ENCODE measurements at regions not wholly inside any gene's neighbourhood (a gene's known extent, or its start where the extent isn't known, plus 50 kb on each side); places are given as distances from the start of the nearest gene placed in this dataset.
A peak's percentile ranks its signal among the peaks of the same experiment; 100 is the strongest.

DNA sequence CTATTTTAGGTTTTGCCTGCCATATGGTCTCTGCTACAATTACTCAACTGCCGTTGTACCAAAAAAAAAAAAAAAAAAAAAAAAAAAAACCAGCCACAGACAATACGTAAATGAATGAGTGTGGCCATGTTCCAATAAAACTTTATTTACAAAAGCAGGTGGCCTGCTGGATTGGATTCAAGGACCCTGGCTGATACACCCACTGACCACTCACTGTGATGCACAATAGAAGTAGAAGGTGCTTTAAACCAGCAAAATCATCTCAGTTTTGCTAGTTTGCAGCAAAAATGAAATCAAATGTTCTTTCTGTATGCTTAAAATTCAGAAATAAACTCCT is 137.4 kb downstream of the AKAIN1 start:
- Histone ChIP-seq H3K27me3 (ENCODE audit: insufficient read depth, poor library complexity, severe bottlenecking) (no peaks in the 10 kb centered on the region), H3K4me3 (replicated peaks; ENCODE audit: insufficient read depth, low read length) (no peak overlapping the region), H3K27ac (replicated peaks) (no peak overlapping the region)
- no peak for DNase-seq (ENCODE audit: low read depth in 1 of 2, low spot score in 1 of 2)
- TF ChIP-seq, protein P1, sequence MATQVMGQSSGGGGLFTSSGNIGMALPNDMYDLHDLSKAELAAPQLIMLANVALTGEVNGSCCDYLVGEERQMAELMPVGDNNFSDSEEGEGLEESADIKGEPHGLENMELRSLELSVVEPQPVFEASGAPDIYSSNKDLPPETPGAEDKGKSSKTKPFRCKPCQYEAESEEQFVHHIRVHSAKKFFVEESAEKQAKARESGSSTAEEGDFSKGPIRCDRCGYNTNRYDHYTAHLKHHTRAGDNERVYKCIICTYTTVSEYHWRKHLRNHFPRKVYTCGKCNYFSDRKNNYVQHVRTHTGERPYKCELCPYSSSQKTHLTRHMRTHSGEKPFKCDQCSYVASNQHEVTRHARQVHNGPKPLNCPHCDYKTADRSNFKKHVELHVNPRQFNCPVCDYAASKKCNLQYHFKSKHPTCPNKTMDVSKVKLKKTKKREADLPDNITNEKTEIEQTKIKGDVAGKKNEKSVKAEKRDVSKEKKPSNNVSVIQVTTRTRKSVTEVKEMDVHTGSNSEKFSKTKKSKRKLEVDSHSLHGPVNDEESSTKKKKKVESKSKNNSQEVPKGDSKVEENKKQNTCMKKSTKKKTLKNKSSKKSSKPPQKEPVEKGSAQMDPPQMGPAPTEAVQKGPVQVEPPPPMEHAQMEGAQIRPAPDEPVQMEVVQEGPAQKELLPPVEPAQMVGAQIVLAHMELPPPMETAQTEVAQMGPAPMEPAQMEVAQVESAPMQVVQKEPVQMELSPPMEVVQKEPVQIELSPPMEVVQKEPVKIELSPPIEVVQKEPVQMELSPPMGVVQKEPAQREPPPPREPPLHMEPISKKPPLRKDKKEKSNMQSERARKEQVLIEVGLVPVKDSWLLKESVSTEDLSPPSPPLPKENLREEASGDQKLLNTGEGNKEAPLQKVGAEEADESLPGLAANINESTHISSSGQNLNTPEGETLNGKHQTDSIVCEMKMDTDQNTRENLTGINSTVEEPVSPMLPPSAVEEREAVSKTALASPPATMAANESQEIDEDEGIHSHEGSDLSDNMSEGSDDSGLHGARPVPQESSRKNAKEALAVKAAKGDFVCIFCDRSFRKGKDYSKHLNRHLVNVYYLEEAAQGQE (IDR thresholded peaks at IDR 0.05; ENCODE audit: insufficient replicate concordance, low read depth), result no peak
- no peak for TF ChIP-seq POLR2AphosphoS5 (IDR thresholded peaks at IDR 0.05; ENCODE audit: low read depth)

DNA sequence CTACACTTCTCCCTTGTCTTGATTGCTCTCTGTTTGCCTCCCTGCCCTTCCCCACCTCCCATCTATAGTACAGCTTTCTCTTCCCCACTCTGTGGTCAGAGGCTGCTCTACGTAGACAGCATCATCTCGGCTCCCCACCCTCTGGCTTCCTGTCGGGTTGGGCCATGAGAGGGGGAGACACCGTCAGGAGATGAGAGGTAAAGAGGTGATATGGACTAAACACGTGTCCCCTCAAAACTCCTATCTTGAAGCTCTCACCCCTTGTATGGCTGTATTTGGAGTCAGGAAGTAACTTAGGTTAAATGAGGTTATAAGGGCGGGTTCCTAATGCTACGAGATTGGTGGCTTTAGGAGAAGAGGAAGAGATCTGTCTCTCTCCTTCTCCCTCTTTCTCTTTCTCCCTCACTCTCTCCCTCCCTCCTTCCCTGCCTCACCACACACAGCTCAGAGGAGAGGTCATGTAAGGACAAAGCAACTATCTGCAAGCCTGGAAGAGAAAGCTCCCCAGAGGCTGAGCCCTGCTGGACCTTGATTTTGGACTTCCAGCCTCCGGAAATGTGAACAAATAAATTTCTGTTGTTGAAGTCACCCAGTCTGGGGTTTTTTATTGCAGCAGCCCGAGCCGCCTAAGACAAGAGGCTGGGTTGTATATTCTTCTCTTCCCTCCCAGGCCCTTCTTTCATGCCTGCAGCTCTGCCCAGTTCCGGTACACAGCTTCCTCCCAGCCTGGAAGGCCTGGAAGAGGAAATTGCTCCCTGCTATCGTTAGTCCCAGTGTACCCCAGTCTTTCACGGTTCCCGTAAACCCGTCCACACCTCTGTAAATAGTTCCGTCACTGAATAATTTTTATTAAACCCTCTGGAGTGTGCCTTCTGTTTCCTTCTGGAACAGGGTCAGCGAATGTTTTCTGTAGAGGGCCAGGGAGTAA is 138.0 kb downstream of the AKAIN1 start:
- Histone ChIP-seq H3K27me3 (ENCODE audit: insufficient read depth, poor library complexity, severe bottlenecking) (no peaks in the 10 kb centered on the region), H3K27ac (replicated peaks) (no peak overlapping the region), H3K4me3 (replicated peaks; ENCODE audit: insufficient read depth, low read length) (no peak overlapping the region)
- DNase-seq (ENCODE audit: low read depth in 1 of 2, low spot score in 1 of 2), result peak in 1 of 2 experiments; percentile 13
- TF ChIP-seq, protein P2, sequence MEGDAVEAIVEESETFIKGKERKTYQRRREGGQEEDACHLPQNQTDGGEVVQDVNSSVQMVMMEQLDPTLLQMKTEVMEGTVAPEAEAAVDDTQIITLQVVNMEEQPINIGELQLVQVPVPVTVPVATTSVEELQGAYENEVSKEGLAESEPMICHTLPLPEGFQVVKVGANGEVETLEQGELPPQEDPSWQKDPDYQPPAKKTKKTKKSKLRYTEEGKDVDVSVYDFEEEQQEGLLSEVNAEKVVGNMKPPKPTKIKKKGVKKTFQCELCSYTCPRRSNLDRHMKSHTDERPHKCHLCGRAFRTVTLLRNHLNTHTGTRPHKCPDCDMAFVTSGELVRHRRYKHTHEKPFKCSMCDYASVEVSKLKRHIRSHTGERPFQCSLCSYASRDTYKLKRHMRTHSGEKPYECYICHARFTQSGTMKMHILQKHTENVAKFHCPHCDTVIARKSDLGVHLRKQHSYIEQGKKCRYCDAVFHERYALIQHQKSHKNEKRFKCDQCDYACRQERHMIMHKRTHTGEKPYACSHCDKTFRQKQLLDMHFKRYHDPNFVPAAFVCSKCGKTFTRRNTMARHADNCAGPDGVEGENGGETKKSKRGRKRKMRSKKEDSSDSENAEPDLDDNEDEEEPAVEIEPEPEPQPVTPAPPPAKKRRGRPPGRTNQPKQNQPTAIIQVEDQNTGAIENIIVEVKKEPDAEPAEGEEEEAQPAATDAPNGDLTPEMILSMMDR (IDR thresholded peaks at IDR 0.05; ENCODE audit: insufficient read depth, low read length), result no peak
- TF ChIP-seq, protein P1 (IDR thresholded peaks at IDR 0.05; ENCODE audit: insufficient replicate concordance, low read depth), result no peak
- TF ChIP-seq POLR2AphosphoS5 (IDR thresholded peaks at IDR 0.05; ENCODE audit: low read depth), result no peak
- no peak for TF ChIP-seq GABPA (IDR thresholded peaks at IDR 0.05; ENCODE audit: low read depth)
- TF ChIP-seq SPI1 (IDR thresholded peaks at IDR 0.05; ENCODE audit: borderline replicate concordance, low read depth), result no peak

DNA sequence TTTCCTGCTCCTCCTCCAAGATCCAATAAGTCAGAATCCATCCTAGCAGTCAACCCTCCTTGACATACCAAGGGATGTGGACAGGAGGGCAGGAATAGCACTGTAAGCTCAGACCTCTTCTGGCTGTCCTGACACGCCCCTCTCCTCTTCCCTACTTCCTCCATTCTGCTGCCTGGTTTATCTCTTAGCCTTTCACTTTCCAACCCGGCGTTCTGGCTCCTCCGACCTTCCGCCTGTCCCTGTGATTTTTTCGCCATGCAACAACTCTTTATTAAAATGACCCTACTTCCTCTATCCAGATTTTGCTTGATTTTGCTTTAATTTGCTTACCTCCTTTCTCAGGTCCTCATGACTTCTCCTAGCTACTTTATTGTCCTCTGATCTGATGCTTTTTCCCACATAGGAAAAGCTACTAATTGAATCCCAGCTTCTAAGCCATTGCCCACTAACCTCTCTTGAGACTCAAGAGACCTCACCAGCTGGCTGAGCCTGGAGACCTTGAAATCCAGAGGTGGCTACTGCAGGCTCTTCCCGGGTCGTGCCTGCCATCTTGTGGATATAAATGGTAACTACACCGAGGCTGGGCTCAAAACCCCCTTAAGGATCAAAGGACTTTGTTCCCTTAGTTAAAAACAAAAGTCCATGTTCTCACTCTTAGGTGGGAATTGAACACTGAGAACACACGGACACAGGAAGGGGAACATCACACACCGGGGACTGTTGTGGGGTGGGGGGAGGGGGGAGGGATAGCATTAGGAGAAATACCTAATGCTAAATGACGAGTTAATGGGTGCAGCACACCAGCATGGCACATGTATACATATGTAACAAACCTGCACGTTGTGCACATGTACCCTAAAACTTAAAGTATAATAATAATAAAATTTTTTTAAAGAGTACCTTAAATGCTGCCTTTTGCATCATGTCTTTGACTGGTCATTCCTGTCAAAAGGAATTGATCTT is 139.4 kb downstream of the AKAIN1 start:
- Histone ChIP-seq H3K4me3 (replicated peaks; ENCODE audit: insufficient read depth, low read length) (no peak overlapping the region), H3K27ac (replicated peaks) (no peak overlapping the region), H3K27me3 (ENCODE audit: insufficient read depth, poor library complexity, severe bottlenecking) (no peaks in the 10 kb centered on the region)
- peak; percentile 49 to 63 for DNase-seq (ENCODE audit: low read depth in 1 of 2, low spot score in 1 of 2)
- no peak for TF ChIP-seq POLR2AphosphoS5 (IDR thresholded peaks at IDR 0.05; ENCODE audit: low read depth)
- TF ChIP-seq, protein P2 (IDR thresholded peaks at IDR 0.05; ENCODE audit: insufficient read depth, low read length), result peak; percentile 85

DNA sequence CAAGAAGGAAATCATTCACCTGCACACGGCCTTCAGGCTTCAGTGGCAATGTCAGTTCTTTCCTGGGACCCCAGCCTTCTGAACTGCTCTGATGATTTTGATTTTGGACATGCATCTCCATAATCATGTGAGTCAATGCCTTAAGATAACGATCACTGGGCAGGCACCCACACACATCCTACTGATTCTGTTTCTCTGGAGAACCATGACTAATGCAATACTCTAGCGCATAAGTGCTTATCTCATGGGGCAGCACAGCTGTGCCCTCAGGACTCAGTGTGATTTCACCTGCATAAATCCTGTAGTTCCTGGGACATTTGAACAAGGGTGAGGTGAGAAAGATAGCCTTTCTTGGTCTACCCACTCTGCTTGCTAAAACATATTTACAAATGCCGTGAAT is 144.6 kb downstream of the AKAIN1 start:
- TF ChIP-seq SPI1 (IDR thresholded peaks at IDR 0.05; ENCODE audit: borderline replicate concordance, low read depth), result no peak
- TF ChIP-seq, protein P2 (IDR thresholded peaks at IDR 0.05; ENCODE audit: insufficient read depth, low read length), result no peak
- no peak for TF ChIP-seq GABPA (IDR thresholded peaks at IDR 0.05; ENCODE audit: low read depth)
- TF ChIP-seq, protein P1 (IDR thresholded peaks at IDR 0.05; ENCODE audit: insufficient replicate concordance, low read depth), result no peak
- no peak for TF ChIP-seq POLR2AphosphoS5 (IDR thresholded peaks at IDR 0.05; ENCODE audit: low read depth)
- Histone ChIP-seq H3K4me3 (replicated peaks; ENCODE audit: insufficient read depth, low read length) (no peak overlapping the region), H3K27me3 (ENCODE audit: insufficient read depth, poor library complexity, severe bottlenecking) (no peaks in the 10 kb centered on the region), H3K27ac (replicated peaks) (no peak overlapping the region)
- no peak for DNase-seq (ENCODE audit: low read depth in 1 of 2, low spot score in 1 of 2)
